ENCODE measurements at regions not wholly inside any gene's neighbourhood (a gene's known extent, or its start where the extent isn't known, plus 50 kb on each side); places are given as distances from the start of the nearest gene placed in this dataset.
"Not testable (repeated sequence)": the region's sequence is repeated elsewhere in the genome, so short reads cannot be mapped to it uniquely, and the experiment has no call there.

DNA sequence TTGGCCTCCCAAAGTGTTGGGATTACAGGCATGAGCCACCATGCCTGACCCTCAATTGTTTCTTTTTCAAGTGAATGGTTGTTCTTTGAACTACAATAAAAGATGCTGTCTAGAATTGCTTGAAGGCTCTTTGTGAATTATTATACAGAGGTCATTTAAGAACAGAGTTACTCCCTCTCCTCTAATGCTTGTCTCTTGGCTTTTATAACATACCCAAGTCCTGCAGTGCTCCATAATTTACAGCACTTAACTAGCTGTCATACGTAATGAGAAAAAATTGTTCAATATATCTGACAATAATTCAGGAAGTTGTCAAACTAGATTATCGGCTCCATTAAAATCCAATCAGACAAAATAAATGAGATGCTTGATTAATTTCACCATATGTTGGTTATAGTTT lies 823.0 kb upstream of the ATXN7L3B start:
- ATAC-seq: no peak
- Mint-ChIP-seq H3K4me3 (no peak overlapping the region), H3K27ac (no peak overlapping the region), H3K27me3 (ENCODE audit: low read depth) (no peaks in the 10 kb centered on the region), H3K4me1 (ENCODE audit: low read depth) (no peaks in the 10 kb centered on the region), H3K36me3 (ENCODE audit: low read depth) (no peaks in the 10 kb centered on the region), H3K9me3 (ENCODE audit: insufficient read depth) (peaks cover 5% of the 10 kb centered on the region)
- ChIA-PET CTCF (no interaction called here), POLR2A (no interaction called here)
- no peak for DNase-seq

DNA sequence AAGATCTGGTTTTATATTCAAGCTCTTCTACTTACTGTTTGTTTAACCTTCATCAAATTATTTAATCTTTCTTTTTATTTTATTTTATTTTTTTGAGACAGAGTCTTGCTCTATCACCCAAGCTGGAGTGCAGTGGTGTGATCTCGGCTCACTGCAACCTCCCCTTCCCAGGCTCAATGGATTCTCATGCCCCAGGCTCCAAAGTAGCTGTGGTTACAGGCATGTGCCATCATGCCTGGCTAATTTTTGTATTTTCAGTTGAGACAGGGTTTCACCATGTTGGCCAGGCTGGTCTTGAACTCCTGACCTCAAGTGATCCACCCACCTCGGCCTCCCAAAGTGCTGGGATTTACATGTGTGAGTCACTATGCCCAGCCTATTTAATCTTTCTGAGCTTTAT lies 821.5 kb upstream of the ATXN7L3B start:
- H3K9me3 Mint-ChIP-seq (ENCODE audit: insufficient read depth); POLR2A ChIA-PET; H3K27ac Mint-ChIP-seq: not testable (repeated sequence)

DNA sequence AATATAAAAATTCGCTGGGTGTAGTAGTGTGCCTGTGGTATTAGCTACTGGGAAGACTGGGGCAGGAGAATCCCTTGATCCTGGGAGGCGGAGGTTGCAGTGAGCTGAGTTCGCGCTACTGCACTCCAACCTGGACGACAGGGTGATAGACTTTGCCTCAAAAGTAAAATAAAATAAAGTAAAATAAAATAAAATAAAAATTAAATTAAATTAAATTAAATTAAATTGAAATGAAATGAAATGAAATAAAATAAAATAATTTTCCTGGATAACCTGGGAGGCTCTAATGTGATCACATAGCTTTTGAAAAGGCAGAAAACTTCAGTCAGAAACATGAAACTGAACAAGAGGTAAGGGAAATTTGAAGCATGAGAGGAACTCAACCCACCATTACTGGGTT lies 818.4 kb upstream of the ATXN7L3B start:
- ChIA-PET POLR2A (no interaction called here), CTCF (no interaction called here)
- Mint-ChIP-seq H3K9me3 (ENCODE audit: insufficient read depth) (peaks cover 8% of the 10 kb centered on the region), H3K4me3 (no peak overlapping the region), H3K4me1 (ENCODE audit: low read depth) (no peaks in the 10 kb centered on the region), H3K27ac (no peak overlapping the region), H3K36me3 (ENCODE audit: low read depth) (no peaks in the 10 kb centered on the region), H3K27me3 (ENCODE audit: low read depth) (no peaks in the 10 kb centered on the region)
- ATAC-seq: no peak
- DNase-seq: no peak

More for the DNA sequence above, 821.5 kb upstream of the ATXN7L3B start:
- H3K4me1 Mint-ChIP-seq (ENCODE audit: low read depth); DNase-seq; CTCF ChIA-PET; H3K4me3 Mint-ChIP-seq; H3K36me3 Mint-ChIP-seq (ENCODE audit: low read depth); H3K27me3 Mint-ChIP-seq (ENCODE audit: low read depth); ATAC-seq: not testable (repeated sequence)

DNA sequence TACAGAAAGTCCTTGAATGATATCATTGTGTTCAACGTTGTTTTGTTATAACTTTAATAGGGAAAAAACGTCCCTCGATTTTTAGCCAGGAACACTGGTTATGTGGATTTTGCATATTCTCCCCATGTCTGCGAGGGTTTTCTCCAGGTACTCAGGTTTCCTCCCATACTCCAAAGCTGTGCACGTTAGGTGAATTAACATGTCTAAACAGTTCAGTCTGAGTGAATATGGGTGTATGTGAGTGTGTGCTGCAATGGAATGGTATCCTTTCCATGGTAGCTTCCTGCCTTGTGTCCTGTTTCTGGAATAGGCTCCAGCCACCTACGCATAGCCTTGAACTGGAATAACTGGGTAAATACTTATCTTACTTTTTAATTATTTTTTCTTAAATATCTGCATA lies 810.8 kb upstream of the ATXN7L3B start:
- Mint-ChIP-seq H3K4me3 (no peak overlapping the region), H3K9me3 (ENCODE audit: insufficient read depth) (peaks cover 3% of the 10 kb centered on the region), H3K4me1 (ENCODE audit: low read depth) (no peaks in the 10 kb centered on the region), H3K36me3 (ENCODE audit: low read depth) (no peaks in the 10 kb centered on the region), H3K27ac (no peak overlapping the region), H3K27me3 (ENCODE audit: low read depth) (no peaks in the 10 kb centered on the region)
- ATAC-seq: no peak
- ChIA-PET POLR2A (no interaction called here), CTCF (no interaction called here)
- no peak for DNase-seq

DNA sequence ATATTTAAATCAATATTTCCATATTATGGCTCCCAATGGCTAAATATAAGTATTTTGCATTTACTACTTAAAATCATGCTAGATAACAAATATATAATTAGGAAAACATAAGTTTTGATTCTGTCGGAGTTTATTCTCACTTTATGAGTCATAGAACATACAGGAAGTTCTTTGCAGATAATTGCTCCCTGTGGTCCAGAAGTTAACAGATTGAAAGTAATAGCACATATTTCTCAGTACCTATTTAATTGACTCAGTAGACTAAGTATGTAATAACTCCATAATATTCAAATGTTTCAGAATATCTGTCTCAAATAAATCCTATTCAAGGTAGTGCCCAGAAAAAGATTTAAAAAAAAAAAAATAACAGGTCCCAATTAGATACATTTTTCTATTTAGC lies 806.0 kb upstream of the ATXN7L3B start:
- no peak for ATAC-seq
- H3K4me3 Mint-ChIP-seq: no peak overlapping the region
- H3K36me3 Mint-ChIP-seq (ENCODE audit: low read depth): no peaks in the 10 kb centered on the region
- no peaks in the 10 kb centered on the region for H3K4me1 Mint-ChIP-seq (ENCODE audit: low read depth)
- H3K9me3 Mint-ChIP-seq (ENCODE audit: insufficient read depth): no peaks in the 10 kb centered on the region
- H3K27me3 Mint-ChIP-seq (ENCODE audit: low read depth): no peaks in the 10 kb centered on the region
- H3K27ac Mint-ChIP-seq: no peak overlapping the region
- no peak for DNase-seq
- ChIA-PET CTCF (no interaction called here), POLR2A (no interaction called here)

DNA sequence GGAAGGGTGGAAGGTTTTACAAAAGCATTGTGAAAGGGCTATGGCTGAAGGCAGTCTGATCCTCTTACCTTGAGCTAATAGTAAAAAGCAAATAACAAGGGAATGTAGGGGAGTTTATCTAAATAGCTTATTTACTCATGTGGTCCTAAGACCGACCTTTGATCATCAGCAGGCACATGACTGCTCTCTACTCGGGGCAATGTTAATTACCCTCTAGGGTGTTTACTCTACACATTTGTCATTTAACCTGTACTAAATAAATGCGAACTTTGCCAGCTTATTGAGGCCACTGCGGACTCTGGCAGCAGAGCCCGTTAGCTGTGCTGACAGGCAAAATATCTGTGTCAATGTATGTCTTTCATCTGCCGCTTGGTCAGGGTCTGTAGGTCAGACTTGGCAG lies 768.3 kb upstream of the ATXN7L3B start:
- ChIA-PET CTCF (no interaction called here), POLR2A (no interaction called here)
- Mint-ChIP-seq H3K27ac (no peak overlapping the region), H3K27me3 (ENCODE audit: low read depth) (no peaks in the 10 kb centered on the region), H3K36me3 (ENCODE audit: low read depth) (no peaks in the 10 kb centered on the region), H3K4me1 (ENCODE audit: low read depth) (no peaks in the 10 kb centered on the region), H3K9me3 (ENCODE audit: insufficient read depth) (no peaks in the 10 kb centered on the region), H3K4me3 (no peak overlapping the region)
- DNase-seq (no peak), ATAC-seq (no peak)

DNA sequence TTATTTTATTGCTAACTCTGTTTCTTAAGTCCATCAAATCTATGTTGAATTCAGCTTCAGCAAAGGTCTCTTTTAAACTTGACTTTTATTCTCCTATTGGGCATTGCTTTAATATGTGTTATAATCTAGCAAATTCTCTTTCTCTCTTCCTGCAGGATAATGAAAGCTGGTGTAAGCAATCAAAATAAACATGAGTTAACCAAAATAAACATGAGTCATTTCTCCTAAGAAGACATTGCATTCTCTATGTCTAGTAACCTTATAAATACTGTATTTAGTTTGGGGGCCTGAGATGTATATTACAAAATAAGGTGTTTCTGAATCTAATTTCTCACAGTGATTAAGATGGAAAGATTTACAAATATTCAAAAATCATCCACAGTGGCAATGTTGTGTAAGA lies 739.1 kb upstream of the ATXN7L3B start:
- H3K27ac Mint-ChIP-seq: no peak overlapping the region
- CTCF ChIA-PET: no interaction called here
- POLR2A ChIA-PET: no interaction called here
- DNase-seq: no peak
- ATAC-seq: no peak
- no peak overlapping the region for H3K4me3 Mint-ChIP-seq
- H3K9me3 Mint-ChIP-seq (ENCODE audit: insufficient read depth): peaks cover 6% of the 10 kb centered on the region
- no peaks in the 10 kb centered on the region for H3K4me1 Mint-ChIP-seq (ENCODE audit: low read depth)
- no peaks in the 10 kb centered on the region for H3K27me3 Mint-ChIP-seq (ENCODE audit: low read depth)
- H3K36me3 Mint-ChIP-seq (ENCODE audit: low read depth): no peaks in the 10 kb centered on the region

DNA sequence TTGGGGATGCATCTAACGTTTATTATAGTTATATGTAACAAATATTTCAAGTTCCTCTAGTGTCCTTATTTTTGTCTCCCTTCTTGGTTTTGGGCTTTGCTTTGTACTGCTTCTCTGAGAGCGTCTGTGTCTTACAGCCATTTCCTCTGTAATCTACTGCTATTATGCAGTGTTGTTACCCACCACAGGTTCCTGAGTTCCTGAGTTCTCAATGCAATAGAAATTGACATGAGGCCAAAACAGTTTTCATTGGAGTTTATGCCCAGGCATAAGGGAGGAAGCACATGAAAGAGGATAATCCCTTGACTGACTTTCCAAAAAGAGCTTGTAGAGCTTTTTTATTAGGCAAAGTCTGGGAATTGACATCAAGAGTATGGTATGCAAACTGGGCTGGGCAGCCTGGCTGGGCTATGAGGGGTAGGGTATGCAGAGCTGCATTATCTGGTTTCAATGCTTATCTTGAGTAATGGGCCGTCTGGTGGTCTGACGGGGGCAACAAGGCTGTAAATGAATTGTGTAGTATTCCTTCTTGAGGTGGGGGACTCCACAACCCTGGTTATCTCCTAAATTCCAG lies 722.5 kb upstream of the ATXN7L3B start:
- POLR2A ChIA-PET: no interaction called here
- DNase-seq (no peak), ATAC-seq (no peak)
- CTCF ChIA-PET: no interaction called here
- no peaks in the 10 kb centered on the region for H3K36me3 Mint-ChIP-seq (ENCODE audit: low read depth)
- H3K4me3 Mint-ChIP-seq: no peak overlapping the region
- no peaks in the 10 kb centered on the region for H3K9me3 Mint-ChIP-seq (ENCODE audit: insufficient read depth)
- H3K4me1 Mint-ChIP-seq (ENCODE audit: low read depth): no peaks in the 10 kb centered on the region
- H3K27me3 Mint-ChIP-seq (ENCODE audit: low read depth): no peaks in the 10 kb centered on the region
- H3K27ac Mint-ChIP-seq: no peak overlapping the region

DNA sequence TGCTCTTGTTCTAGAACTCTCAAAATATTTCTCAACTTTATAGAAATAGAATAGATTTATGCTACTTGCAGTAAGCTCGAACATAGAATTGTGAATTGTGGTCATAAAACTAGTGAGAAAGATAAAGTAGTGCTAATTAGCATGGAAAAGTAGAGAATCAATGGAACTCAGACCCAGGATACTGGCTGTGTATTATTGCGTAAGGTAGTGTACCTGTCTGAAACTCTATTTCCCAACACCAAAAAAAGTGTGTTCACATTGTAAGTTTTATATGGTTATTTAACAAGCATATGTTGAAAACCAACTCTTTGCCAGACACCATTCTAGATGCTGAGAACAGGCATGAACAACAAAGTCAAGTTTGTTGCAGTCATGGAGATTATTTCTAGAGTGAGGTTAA lies 720.5 kb upstream of the ATXN7L3B start:
- DNase-seq (no peak), ATAC-seq (no peak)
- CTCF ChIA-PET: interaction anchor here (0.6 kb wide), 1 partner anchor 125 kb away, joined by 3 read pairs; no protein-coding TSS in a partner anchor
- Mint-ChIP-seq H3K4me3 (no peak overlapping the region), H3K4me1 (ENCODE audit: low read depth) (no peaks in the 10 kb centered on the region), H3K9me3 (ENCODE audit: insufficient read depth) (no peaks in the 10 kb centered on the region), H3K27ac (no peak overlapping the region), H3K27me3 (ENCODE audit: low read depth) (no peaks in the 10 kb centered on the region), H3K36me3 (ENCODE audit: low read depth) (no peaks in the 10 kb centered on the region)
- POLR2A ChIA-PET: no interaction called here

DNA sequence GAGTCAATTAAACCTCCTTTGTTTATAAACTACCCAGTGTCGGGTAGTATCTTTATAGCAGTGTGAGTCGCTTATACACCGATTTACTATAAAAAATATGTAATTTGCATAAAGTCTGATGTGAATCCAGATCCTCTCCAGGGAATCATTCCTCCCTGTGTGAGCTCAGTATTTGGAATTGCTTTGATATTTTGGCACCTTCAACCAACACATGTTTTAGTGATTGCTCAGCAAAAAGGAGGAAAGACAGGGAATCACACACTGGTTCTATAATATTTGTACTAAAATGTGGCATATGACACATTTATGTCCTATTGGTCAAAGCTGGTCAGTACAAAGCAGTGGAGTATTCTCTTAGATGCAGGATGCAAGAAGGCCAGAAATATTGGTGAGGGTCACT lies 703.9 kb upstream of the ATXN7L3B start:
- no peak overlapping the region for H3K27ac Mint-ChIP-seq
- no peaks in the 10 kb centered on the region for H3K4me1 Mint-ChIP-seq (ENCODE audit: low read depth)
- DNase-seq (no peak), ATAC-seq (no peak)
- no peaks in the 10 kb centered on the region for H3K36me3 Mint-ChIP-seq (ENCODE audit: low read depth)
- H3K27me3 Mint-ChIP-seq (ENCODE audit: low read depth): no peaks in the 10 kb centered on the region
- H3K9me3 Mint-ChIP-seq (ENCODE audit: insufficient read depth): no peaks in the 10 kb centered on the region
- no peak overlapping the region for H3K4me3 Mint-ChIP-seq
- POLR2A ChIA-PET: no interaction called here
- CTCF ChIA-PET: no interaction called here

DNA sequence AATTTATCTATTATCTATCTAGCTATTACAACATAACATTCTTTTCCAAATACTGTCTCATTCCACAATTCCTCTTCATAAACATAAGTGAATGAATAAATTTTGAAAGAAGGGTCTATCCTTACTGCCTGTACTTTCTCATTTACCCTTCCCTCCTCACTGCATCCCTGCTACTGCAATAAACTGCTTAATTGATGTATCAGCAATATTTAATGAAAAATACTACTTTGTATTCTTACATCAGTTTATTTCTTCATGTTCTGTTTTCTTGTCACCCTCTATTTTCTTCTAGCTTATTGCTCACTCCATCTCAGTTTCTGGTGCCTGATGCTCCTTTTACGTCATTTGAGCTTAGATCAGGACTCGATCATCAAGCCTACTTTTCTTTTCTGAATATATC lies 695.7 kb upstream of the ATXN7L3B start:
- no peak for ATAC-seq
- ChIA-PET CTCF (no interaction called here), POLR2A (no interaction called here)
- Mint-ChIP-seq H3K9me3 (ENCODE audit: insufficient read depth) (peaks cover 4% of the 10 kb centered on the region), H3K27me3 (ENCODE audit: low read depth) (no peaks in the 10 kb centered on the region), H3K4me3 (no peak overlapping the region), H3K36me3 (ENCODE audit: low read depth) (no peaks in the 10 kb centered on the region), H3K27ac (no peak overlapping the region), H3K4me1 (ENCODE audit: low read depth) (no peaks in the 10 kb centered on the region)
- no peak for DNase-seq

DNA sequence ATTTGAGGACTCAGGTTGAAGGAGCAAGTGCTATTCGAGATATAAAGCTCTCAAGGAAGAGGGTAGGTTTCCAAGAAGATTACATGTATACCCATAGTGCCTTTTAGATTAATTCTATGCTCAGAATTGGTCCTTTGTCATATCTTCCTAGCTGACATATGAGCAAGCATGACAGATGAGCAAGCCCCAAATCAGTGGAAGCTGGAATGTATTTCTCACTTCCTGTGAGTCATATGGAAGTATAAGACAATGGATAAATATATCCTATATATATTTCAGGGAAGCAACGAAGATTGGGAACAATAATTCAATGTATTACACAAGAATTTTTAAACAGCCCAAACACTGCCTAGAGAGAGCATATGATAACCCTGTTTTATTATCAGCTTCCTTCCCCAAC lies 674.1 kb upstream of the ATXN7L3B start:
- H3K4me1 Mint-ChIP-seq (ENCODE audit: low read depth): no peaks in the 10 kb centered on the region
- ChIA-PET CTCF (no interaction called here), POLR2A (no interaction called here)
- no peak overlapping the region for H3K4me3 Mint-ChIP-seq
- DNase-seq: no peak
- H3K27ac Mint-ChIP-seq: no peak overlapping the region
- no peaks in the 10 kb centered on the region for H3K36me3 Mint-ChIP-seq (ENCODE audit: low read depth)
- no peak for ATAC-seq
- H3K27me3 Mint-ChIP-seq (ENCODE audit: low read depth): no peaks in the 10 kb centered on the region
- peaks cover 7% of the 10 kb centered on the region for H3K9me3 Mint-ChIP-seq (ENCODE audit: insufficient read depth)

DNA sequence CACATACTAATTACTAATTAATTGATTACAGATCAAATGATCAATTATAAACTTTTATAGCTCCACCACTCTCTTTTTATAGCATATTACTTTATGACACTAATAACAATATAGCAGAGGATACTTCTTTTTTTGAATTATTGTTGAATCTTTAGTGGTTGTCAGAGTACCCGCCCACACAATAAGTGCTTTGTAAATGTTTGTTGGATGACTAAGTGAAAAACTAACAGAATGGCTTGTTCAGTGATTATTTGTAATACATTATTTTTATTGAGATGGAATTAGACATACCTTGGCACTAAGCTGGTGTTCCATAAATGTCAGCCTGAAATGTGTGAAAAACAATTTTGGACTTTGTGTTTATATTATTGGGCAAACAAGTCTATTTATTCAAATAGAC lies 670.5 kb upstream of the ATXN7L3B start:
- H3K4me1 Mint-ChIP-seq (ENCODE audit: low read depth): no peaks in the 10 kb centered on the region
- H3K27me3 Mint-ChIP-seq (ENCODE audit: low read depth): no peaks in the 10 kb centered on the region
- DNase-seq (no peak), ATAC-seq (no peak)
- no peak overlapping the region for H3K4me3 Mint-ChIP-seq
- ChIA-PET POLR2A (no interaction called here), CTCF (no interaction called here)
- no peaks in the 10 kb centered on the region for H3K36me3 Mint-ChIP-seq (ENCODE audit: low read depth)
- no peak overlapping the region for H3K27ac Mint-ChIP-seq
- peaks cover 7% of the 10 kb centered on the region for H3K9me3 Mint-ChIP-seq (ENCODE audit: insufficient read depth)

Measured in activated CD8-positive, alpha-beta T cell treated with anti-CD3 and anti-CD28 coated beads, Interleukin-2, amount 10 ng/mL, durations not matched to agents 7 days and 5 days (primary cell).